NCI-H1417 treated with DMSO at 0.1 percent for 48 hours (cell line): ENCODE measurements at regions not wholly inside any gene's neighbourhood (a gene's known extent, or its start where the extent isn't known, plus 50 kb on each side); places are given as distances from the start of the nearest gene placed in this dataset.

Source experiments
- DNase-seq: peaks from one replicate; lab custom pipeline; 2025; lab: John Stamatoyannopoulos, UW

- DNase-seq = no peak
These were observed 79.1 kb downstream of the ZNF365 start for GRCh38 chr10:62453274-62453673.

- no peak for DNase-seq
These were observed 80.7 kb downstream of the ZNF365 start for GRCh38 chr10:62454687-62455397.

- no peak for DNase-seq
These were observed 82.5 kb downstream of the ZNF365 start for GRCh38 chr10:62456611-62457101.

- no peak for DNase-seq
These were observed 83.0 kb downstream of the ZNF365 start for GRCh38 chr10:62457196-62457595.

GRCh38 chr10:62457598-62457997, 83.4 kb downstream of the ZNF365 start:
- DNase-seq = no peak

GRCh38 chr10:62459072-62459471, 84.9 kb downstream of the ZNF365 start:
- DNase-seq = no peak

- no peak for DNase-seq
These were observed 85.3 kb downstream of the ZNF365 start for GRCh38 chr10:62459500-62459899.

GRCh38 chr10:62460393-62460792, 86.2 kb downstream of the ZNF365 start:
- no peak for DNase-seq

- no peak for DNase-seq
These were observed 87.0 kb downstream of the ZNF365 start for GRCh38 chr10:62461120-62461519.

GRCh38 chr10:62462461-62462860, 88.3 kb downstream of the ZNF365 start:
- DNase-seq = no peak

GRCh38 chr10:62463364-62463763, 89.2 kb downstream of the ZNF365 start:
- no peak for DNase-seq

GRCh38 chr10:62464308-62464707, 90.1 kb downstream of the ZNF365 start:
- DNase-seq = no peak

GRCh38 chr10:62466590-62466989, 92.4 kb downstream of the ZNF365 start:
- DNase-seq = no peak

- DNase-seq = no peak
These were observed 93.4 kb downstream of the ZNF365 start for GRCh38 chr10:62467527-62467926.

- DNase-seq = no peak
These were observed 97.5 kb downstream of the ZNF365 start for GRCh38 chr10:62471711-62472110.

GRCh38 chr10:62473241-62473640, 99.1 kb downstream of the ZNF365 start:
- no peak for DNase-seq

- no peak for DNase-seq
These were observed 101.4 kb downstream of the ZNF365 start for GRCh38 chr10:62475551-62475950.

- DNase-seq = no peak
These were observed 105.4 kb downstream of the ZNF365 start for GRCh38 chr10:62479523-62479922.

GRCh38 chr10:62480196-62480595, 106.0 kb downstream of the ZNF365 start:
- no peak for DNase-seq

GRCh38 chr10:62482581-62482980, 108.4 kb downstream of the ZNF365 start:
- no peak for DNase-seq

- no peak for DNase-seq
These were observed 117.4 kb downstream of the ZNF365 start for GRCh38 chr10:62491597-62491996.

GRCh38 chr10:62492012-62492869, 118.1 kb downstream of the ZNF365 start:
- no peak for DNase-seq

- no peak for DNase-seq
These were observed 118.7 kb downstream of the ZNF365 start for GRCh38 chr10:62492870-62493180.
